GM19467 (cell line): ENCODE measurements at regions not wholly inside any gene's neighbourhood (a gene's known extent, or its start where the extent isn't known, plus 50 kb on each side); places are given as distances from the start of the nearest gene placed in this dataset.
"Not testable (repeated sequence)": the region's sequence is repeated elsewhere in the genome, so short reads cannot be mapped to it uniquely, and the experiment has no call there.

Experiments
- ATAC-seq: cut with Tn5 transposase; IDR thresholded peaks from one replicate; pipeline ENCODE4 v1.9.1; 2021; ENCODE audit warnings: mild to moderate bottlenecking, moderate library complexity; ENCODE audit not compliant: unreplicated experiment

DNA sequence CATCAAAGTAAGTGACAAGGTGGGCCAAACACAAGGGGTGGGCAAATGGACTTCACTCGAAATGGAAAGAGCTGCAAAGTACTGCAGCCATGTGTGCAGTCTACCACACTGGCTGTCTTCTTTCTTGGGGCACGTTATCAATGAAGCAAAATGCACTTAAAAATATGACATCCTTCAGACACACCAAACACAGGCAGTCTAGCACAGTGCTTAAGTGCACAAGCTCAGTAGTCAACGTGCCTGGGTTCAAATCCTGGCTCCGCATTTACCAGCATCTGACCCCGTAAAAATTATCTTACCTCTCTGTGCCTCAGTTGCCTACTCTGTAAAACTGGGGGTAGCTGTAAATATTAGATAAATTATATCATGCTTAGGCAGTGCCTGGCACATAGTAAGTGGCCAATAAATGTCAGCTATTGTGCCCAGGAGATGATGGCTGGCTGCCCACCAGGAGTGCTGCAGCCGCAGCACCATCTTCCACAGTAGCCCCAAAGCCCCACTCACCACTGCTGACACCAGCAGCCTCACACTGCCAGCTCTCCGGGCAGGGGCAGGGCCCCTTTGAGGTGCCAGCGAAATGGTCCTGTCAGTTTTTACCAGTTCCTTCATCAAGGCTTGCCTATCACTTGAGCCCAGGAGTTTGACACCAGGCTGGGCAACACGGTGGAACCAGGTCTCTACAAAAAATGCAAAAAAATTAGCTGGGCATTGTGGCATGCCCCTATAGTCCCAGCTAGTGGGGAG is 121.8 kb upstream of the SLC1A4 start:
- ATAC-seq: no peak

- ATAC-seq: no peak
Measured at GRCh38 chr2:64869126-64869525, 120.1 kb upstream of the SLC1A4 start.

- peak; percentile 84 for ATAC-seq
Measured at GRCh38 chr2:64873472-64873924, 115.7 kb upstream of the SLC1A4 start.

- no peak for ATAC-seq
Measured at GRCh38 chr2:64874593-64874992, 114.6 kb upstream of the SLC1A4 start.

DNA sequence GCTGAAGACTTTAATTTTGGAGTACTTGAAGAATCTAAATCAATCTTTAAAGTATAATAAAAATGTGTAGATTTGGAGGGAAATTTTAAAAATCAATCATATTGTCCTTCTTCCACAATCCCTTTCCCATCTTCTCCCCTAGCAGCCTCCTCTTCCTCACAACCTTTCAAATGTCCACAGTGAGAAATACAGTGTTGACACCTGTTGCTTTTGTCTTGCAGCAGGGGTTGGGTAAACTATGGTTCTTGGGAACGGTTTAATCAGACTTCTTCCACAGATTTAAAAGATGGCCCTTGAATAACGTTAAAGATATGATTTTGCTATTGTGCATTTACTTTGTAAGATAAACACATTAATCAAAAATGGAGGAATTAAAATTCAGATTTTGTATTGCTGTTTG is 113.8 kb upstream of the SLC1A4 start:
- ATAC-seq: no peak

DNA sequence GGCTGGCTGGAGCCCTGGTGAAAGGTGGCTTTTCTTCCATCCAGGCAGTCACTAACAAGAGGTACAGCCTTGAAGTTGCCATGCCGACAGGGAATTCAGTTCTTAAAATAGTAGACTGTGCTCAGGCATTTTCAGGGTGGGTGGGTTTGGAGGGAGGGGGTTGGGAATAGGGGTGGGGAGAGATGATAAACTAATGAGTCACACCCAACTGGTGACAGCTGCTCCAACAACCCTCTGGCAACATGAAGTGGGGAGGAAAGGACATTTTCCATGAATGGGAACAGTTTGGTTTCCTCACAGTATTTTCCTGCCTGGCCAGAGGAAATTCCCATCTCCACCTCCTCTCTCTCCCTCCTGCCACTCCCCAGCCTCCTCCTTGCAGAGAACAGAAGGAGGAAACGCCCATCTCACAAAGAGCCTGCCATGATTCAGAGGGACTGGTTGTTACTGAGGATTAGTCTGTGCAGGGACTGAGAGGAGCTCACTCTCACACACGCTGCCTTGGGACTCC is 113.0 kb upstream of the SLC1A4 start:
- no peak for ATAC-seq

DNA sequence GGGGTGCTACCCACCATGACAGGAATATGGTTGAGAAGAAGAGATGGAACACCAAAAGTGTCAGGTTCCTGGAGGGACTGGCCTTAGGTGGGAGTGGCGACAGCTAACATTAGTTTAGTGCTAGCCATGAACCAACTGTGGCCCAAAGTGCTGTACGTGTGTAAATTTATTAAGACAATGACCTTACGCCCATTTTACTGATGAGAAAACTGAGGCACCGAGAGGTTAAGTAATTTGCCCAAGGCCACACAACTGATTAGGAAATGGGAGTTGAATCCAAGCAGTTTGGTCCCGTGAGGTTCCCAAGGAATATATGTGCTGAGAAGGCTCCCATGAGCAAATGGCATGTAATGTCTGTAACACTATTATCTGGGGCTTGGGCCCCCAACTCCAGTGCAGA is 109.5 kb upstream of the SLC1A4 start:
- ATAC-seq: no peak

- ATAC-seq: no peak
Measured at GRCh38 chr2:64880193-64880951, 108.8 kb upstream of the SLC1A4 start.

GRCh38 chr2:64881037-64881492 is 108.1 kb upstream of the SLC1A4 start:
- no peak for ATAC-seq

GRCh38 chr2:64887565-64887964 is 101.6 kb upstream of the SLC1A4 start:
- no peak for ATAC-seq

GRCh38 chr2:64888591-64889309 is 100.4 kb upstream of the SLC1A4 start:
- no peak for ATAC-seq

- no peak for ATAC-seq
Measured at GRCh38 chr2:64889803-64890202, 99.4 kb upstream of the SLC1A4 start.

DNA sequence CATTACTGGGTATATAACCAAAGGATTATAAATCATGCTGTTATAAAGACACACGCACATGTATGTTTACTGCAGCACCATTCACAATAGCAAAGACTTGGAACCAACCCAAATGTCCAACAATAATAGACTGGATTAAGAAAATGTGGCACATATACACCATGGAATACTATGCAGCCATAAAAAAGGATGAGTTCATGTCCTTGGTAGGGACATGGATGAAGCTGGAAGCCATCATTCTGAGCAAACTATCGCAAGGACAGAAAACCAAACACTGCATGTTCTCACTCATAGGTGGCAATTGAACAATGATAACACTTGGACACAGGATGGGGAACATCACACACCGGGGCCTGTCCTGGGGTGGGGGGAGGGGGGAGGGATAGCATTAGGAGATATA is 92.6 kb upstream of the SLC1A4 start:
- ATAC-seq: not testable (repeated sequence)

- no peak for ATAC-seq
Measured at GRCh38 chr2:64899081-64899865, 89.9 kb upstream of the SLC1A4 start.

DNA sequence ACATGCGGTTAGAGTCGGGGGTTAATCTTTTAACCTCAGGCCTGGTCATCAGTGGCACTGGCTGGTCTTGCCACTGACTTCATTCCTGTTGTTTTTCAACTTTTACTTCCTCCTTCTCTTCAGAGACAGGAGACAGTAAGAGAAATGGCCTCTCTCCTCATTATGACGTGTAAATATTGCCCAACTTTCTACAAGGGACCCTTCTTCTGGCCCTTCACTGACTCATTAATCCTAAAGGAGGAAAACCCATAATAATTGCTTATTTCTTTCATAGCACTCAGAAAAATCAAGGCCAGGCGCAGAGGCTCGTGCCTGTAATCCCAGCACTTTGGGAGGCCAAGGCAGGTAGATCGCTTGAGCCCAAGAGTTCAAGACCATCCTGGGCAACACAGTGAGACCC is 89.3 kb upstream of the SLC1A4 start:
- not testable (repeated sequence) for ATAC-seq

- no peak for ATAC-seq
Measured at GRCh38 chr2:64904413-64905329, 84.5 kb upstream of the SLC1A4 start.

- ATAC-seq: no peak
Measured at GRCh38 chr2:64905338-64906024, 83.7 kb upstream of the SLC1A4 start.

DNA sequence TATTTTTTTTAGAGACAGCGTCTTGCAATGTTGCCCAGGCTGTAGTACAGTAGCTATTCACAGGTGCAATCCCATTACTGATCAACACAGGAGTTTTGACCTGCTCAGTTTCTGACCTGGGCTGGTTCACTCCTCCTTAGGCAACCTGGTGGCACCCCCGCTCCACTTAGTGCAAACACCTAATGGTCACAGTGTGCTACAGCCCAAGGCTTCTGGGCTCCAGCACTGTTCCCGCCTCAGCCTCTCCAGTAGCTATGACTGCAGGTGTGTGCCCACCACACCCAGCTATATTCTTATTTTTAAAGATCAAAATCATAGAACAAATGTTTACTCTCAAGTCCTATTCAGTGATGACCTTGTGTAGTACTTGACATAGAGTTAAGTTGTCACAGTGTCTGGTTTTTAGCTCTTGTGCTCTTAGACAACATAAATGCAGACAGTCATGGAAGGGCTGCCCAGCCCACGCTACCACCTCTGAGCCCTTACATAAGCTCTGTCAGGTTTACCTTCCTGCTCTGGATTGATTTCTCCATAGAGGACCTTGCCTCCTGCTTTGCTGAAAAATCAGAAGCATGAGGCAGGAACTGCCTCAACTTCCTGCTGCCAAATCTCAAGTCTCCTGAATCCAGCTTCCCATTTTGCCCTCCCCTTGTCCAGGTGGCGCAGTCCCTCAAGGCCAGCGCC is 82.2 kb upstream of the SLC1A4 start:
- ATAC-seq: no peak
